ENCODE measurements at regions not wholly inside any gene's neighbourhood (a gene's known extent, or its start where the extent isn't known, plus 50 kb on each side); places are given as distances from the start of the nearest gene placed in this dataset.
"Not testable (repeated sequence)": the region's sequence is repeated elsewhere in the genome, so short reads cannot be mapped to it uniquely, and the experiment has no call there.

- no peak for DNase-seq
Measured at GRCh38 chr2:205901491-205901890, 184.5 kb downstream of the INO80D start.

- DNase-seq = no peak
Measured at GRCh38 chr2:205898744-205899143, 187.2 kb downstream of the INO80D start.

GRCh38 chr2:205895981-205896655 is 189.9 kb downstream of the INO80D start:
- no peak for DNase-seq

- DNase-seq = no peak
Measured at GRCh38 chr2:205892665-205893259, 193.2 kb downstream of the INO80D start.

- no peak for DNase-seq
Measured at GRCh38 chr2:205892251-205892655, 193.7 kb downstream of the INO80D start.

- DNase-seq = no peak
Measured at GRCh38 chr2:205889114-205889513, 196.9 kb downstream of the INO80D start.

- no peak for DNase-seq
Measured at GRCh38 chr2:205887637-205888036, 198.3 kb downstream of the INO80D start.

GRCh38 chr2:205885492-205886099 is 200.4 kb downstream of the INO80D start:
- peak; percentile 51 for DNase-seq

GRCh38 chr2:205883965-205884364 is 201.7 kb downstream of the NRP2 start:
- DNase-seq = no peak

- no peak for DNase-seq
Measured at GRCh38 chr2:205882806-205883425, 200.6 kb downstream of the NRP2 start.

GRCh38 chr2:205880048-205880447 is 197.7 kb downstream of the NRP2 start:
- DNase-seq = no peak

GRCh38 chr2:205878999-205879762 is 196.9 kb downstream of the NRP2 start:
- DNase-seq = no peak

GRCh38 chr2:205877496-205877895 is 195.2 kb downstream of the NRP2 start:
- no peak for DNase-seq

GRCh38 chr2:205876127-205876526 is 193.8 kb downstream of the NRP2 start:
- DNase-seq = no peak

- DNase-seq = no peak
Measured at GRCh38 chr2:205872716-205873115, 190.4 kb downstream of the NRP2 start.

GRCh38 chr2:205869439-205869838 is 187.1 kb downstream of the NRP2 start:
- DNase-seq = no peak

GRCh38 chr2:205868773-205869333 is 186.6 kb downstream of the NRP2 start:
- DNase-seq = no peak

GRCh38 chr2:205868053-205868452 is 185.8 kb downstream of the NRP2 start:
- DNase-seq = no peak

GRCh38 chr2:205867371-205867770 is 185.1 kb downstream of the NRP2 start:
- DNase-seq = no peak

- DNase-seq = no peak
Measured at GRCh38 chr2:205865905-205866441, 183.7 kb downstream of the NRP2 start.

GRCh38 chr2:205865056-205865455 is 182.8 kb downstream of the NRP2 start:
- no peak for DNase-seq

GRCh38 chr2:205864491-205864890 is 182.2 kb downstream of the NRP2 start:
- DNase-seq = no peak

GRCh38 chr2:205862761-205863160 is 180.5 kb downstream of the NRP2 start:
- not testable (repeated sequence) for DNase-seq

All from activated naive CD4-positive, alpha-beta T cell treated with Interleukin-2 at 50 U/mL for 16 hours (primary cell).